ENCODE measurements at regions not wholly inside any gene's neighbourhood (a gene's known extent, or its start where the extent isn't known, plus 50 kb on each side); places are given as distances from the start of the nearest gene placed in this dataset.
"Not testable (repeated sequence)": the region's sequence is repeated elsewhere in the genome, so short reads cannot be mapped to it uniquely, and the experiment has no call there.

DNA sequence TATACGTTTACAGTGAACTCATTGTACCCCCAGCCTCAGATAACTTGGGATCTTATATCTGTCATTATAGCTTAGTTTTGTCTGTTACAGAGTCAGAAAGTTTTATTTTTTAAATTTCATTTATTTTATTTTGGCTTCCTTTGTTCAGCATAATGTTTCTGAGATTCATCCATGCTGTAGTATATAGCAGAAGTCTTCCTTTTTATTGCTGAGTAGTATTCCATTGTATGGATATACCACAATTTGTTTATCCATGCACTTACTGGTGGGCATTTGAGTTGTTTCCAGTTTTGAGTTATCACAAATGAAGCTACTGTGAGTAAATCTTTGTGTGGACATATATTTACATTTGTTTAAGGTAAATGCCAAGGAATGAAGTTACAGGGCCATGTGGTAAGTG is 122.3 kb downstream of the ADCYAP1 start:
- H3K4me3 ChIP-seq (ENCODE audit: low read depth, low read length) = no peak overlapping the region
- TF ChIP-seq, protein P1, sequence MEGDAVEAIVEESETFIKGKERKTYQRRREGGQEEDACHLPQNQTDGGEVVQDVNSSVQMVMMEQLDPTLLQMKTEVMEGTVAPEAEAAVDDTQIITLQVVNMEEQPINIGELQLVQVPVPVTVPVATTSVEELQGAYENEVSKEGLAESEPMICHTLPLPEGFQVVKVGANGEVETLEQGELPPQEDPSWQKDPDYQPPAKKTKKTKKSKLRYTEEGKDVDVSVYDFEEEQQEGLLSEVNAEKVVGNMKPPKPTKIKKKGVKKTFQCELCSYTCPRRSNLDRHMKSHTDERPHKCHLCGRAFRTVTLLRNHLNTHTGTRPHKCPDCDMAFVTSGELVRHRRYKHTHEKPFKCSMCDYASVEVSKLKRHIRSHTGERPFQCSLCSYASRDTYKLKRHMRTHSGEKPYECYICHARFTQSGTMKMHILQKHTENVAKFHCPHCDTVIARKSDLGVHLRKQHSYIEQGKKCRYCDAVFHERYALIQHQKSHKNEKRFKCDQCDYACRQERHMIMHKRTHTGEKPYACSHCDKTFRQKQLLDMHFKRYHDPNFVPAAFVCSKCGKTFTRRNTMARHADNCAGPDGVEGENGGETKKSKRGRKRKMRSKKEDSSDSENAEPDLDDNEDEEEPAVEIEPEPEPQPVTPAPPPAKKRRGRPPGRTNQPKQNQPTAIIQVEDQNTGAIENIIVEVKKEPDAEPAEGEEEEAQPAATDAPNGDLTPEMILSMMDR (IDR thresholded peaks at IDR 0.05; ENCODE audit: borderline replicate concordance, insufficient read depth, low read depth, low read length) = no peak

DNA sequence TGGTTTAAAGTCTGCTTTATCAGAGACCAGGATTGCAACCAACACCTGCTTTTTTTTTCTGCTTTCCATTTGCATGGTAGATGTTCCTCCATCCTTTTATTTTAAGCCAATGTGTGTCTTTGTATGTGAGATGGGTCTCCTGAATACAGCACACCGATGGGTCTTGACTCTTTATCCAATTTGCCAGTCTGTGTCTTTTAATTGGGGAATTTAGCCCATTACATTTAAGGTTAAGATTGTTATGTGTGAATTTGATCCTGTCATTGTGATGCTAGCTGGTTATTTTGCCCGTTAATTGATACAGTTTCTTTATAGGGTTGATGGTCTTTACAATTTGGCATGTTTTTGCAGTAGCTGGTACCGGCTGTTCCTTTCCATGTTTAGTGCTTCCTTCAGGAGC is 128.4 kb downstream of the ADCYAP1 start:
- not testable (repeated sequence) for H3K4me3 ChIP-seq (ENCODE audit: low read depth, low read length)

DNA sequence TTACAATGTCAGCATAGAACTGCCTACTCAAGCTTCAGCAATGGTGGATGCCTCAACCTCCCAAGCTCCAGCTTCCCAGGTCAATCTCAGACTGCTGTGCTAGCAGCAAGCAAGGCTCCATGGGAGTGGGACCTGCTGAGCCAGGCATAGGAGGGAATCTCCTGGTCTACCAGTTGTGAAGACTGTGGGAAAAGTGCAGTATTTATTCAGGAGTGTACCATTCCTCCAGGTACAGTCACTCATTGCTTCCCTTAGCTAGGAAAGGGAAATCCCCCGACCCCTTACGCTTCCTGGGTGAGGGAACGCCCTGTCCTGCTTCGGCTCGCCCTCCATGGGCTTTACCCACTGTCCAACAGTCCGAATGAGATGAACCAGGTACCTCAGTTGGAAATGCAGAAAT is 130.3 kb downstream of the ADCYAP1 start:
- no peak overlapping the region for H3K4me3 ChIP-seq (ENCODE audit: low read depth, low read length)
- TF ChIP-seq, protein P1 (IDR thresholded peaks at IDR 0.05; ENCODE audit: borderline replicate concordance, insufficient read depth, low read depth, low read length) = no peak

DNA sequence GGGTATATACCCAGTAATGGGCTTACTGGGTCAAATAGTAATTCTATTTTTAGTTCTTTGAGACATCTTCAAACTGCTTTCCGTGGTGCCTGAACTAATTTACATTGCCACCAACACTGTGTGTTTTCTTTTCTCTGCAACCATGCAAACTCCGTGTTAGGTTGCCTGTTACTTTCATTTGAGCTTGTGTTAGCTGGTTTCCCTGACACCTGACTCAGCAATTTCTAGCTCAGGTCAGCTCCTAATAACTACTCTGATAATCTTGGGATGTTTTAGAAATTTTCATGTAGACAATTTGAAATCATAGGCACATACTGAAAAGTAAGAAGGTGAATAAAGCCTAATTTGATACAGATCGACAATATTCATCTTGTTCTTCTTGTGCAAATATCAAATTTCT is 132.3 kb downstream of the ADCYAP1 start:
- TF ChIP-seq, protein P1 (IDR thresholded peaks at IDR 0.05; ENCODE audit: borderline replicate concordance, insufficient read depth, low read depth, low read length) = no peak
- no peak overlapping the region for H3K4me3 ChIP-seq (ENCODE audit: low read depth, low read length)

DNA sequence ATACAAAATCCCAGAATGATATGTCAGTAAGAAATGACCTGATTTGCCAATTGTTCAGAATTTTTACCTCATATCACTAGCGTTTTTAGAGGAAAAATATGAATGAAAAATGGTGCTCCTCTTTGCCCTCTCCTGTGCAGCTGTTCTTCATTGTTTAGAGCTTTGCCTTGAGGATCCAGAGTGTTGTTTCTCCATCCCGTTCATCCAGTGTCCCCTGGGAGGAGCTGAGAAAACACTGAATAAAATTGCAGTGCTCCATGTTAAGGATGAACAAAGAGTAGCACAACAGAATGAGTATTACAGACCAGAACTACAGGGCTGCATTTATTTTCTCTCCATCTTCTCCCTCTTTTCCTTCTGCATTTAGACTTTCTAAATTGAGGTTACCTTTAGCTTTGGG is 133.1 kb downstream of the ADCYAP1 start:
- H3K4me3 ChIP-seq (ENCODE audit: low read depth, low read length) = no peak overlapping the region
- TF ChIP-seq, protein P1 (IDR thresholded peaks at IDR 0.05; ENCODE audit: borderline replicate concordance, insufficient read depth, low read depth, low read length) = no peak

DNA sequence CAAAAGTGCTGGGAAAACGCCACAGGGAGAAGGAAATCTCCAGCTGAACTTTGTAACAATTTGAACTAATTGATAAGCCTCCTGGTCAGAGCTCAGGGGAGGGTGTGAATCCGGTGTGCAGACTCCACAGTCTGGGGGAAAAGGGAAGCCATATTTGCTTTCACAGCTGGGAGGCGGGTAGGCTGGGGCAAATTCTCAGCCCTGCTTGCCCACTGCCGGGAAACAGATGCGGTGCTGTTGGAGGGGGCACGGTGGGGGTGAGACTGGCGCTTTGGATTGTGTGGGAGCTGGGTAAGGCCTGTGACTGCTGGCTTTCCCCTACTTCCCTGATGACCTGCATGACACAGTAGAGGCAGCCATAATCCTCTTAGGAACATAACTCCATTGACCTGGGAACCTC is 134.8 kb downstream of the ADCYAP1 start:
- H3K4me3 ChIP-seq (ENCODE audit: low read depth, low read length) = no peak overlapping the region
- TF ChIP-seq, protein P1 (IDR thresholded peaks at IDR 0.05; ENCODE audit: borderline replicate concordance, insufficient read depth, low read depth, low read length) = no peak

DNA sequence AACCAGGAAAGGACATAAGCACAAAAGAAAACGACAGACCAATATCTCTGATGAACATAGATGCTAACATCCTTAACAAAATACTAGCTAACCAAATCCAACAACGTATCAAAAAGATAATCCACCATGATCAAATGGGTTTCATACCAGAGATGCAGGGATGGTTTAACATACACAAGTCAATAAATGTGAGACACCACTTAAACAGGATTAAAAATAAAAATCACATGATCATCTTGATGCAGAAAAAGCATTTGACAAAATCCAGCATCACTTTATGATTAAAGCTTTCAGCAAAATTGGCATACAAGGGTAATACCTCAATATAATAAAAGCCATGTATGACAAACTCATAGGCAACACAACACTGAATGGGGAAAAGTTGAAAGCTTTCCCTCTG is 138.4 kb downstream of the ADCYAP1 start:
- H3K4me3 ChIP-seq (ENCODE audit: low read depth, low read length) = not testable (repeated sequence)

DNA sequence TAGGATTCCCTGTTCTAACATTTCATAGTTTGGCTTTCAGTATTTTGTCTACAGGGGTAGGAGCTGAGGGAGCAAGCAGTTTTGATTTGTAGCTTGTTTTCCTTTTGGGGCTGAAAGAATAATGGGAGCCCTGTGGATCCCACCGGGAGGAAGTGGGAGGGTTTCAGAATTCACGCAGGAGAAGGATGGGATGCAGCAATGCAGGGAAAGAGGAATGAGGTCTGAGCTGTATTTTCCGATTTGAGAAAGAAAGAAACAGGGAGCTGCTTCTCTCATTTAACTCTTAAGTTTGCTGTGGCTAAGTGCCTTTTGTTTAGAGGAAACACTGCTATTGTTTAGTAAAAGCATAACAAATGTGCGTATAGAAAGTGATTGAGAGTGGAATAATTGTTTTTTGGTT is 141.0 kb downstream of the ADCYAP1 start:
- TF ChIP-seq, protein P1 (IDR thresholded peaks at IDR 0.05; ENCODE audit: borderline replicate concordance, insufficient read depth, low read depth, low read length) = no peak
- H3K4me3 ChIP-seq (ENCODE audit: low read depth, low read length) = no peak overlapping the region

Measured in GM12875 (cell line).